ENCODE measurements at regions not wholly inside any gene's neighbourhood (a gene's known extent, or its start where the extent isn't known, plus 50 kb on each side); places are given as distances from the start of the nearest gene placed in this dataset.

GRCh38 chr10:71152043-71152442 lies 60.3 kb upstream of the UNC5B start:
- ATAC-seq (ENCODE audit: low read depth), result no peak
- intact Hi-C loops (cut with micrococcal nuclease), result no loop called here
- Mint-ChIP-seq H3K9me3 (no peaks in the 10 kb centered on the region), H3K4me3 (no peak overlapping the region), H3K4me1 (no peaks in the 10 kb centered on the region), H3K27ac (no peak overlapping the region), H3K27me3 (no peaks in the 10 kb centered on the region), H3K36me3 (ENCODE audit: low read depth) (no peaks in the 10 kb centered on the region)
- no peak for DNase-seq
- no peak for TF ChIP-seq CTCF (IDR thresholded peaks at IDR 0.05)
- POLR2A ChIA-PET, result no interaction called here
- CTCF ChIA-PET, result no interaction called here

DNA sequence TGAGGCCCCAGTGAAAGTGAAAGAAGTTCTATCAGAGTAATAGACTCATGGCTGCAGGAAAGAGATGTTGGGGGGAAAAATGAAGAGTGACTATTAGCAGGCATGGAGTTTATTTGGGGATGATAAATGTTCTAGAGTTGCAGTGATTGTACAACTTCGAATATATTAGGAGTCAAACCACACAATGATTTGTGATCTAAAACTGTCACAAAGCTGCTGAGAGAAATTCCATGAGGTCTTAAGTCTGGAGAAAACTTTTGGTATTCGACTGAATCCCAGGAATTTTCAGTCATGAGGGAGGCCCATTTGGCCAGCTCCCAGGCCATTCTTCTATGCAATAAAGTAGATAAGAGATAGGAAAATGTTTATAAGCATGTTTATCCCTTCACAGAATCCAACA lies 55.9 kb upstream of the UNC5B start:
- Mint-ChIP-seq H3K4me1 (no peaks in the 10 kb centered on the region), H3K36me3 (ENCODE audit: low read depth) (no peaks in the 10 kb centered on the region), H3K9me3 (no peaks in the 10 kb centered on the region), H3K27me3 (no peaks in the 10 kb centered on the region), H3K4me3 (no peak overlapping the region), H3K27ac (no peak overlapping the region)
- ChIA-PET CTCF (no interaction called here), POLR2A (no interaction called here)
- no peak for TF ChIP-seq CTCF (IDR thresholded peaks at IDR 0.05)
- ATAC-seq (ENCODE audit: low read depth), result no peak
- intact Hi-C loops (cut with micrococcal nuclease), result no loop called here
- DNase-seq, result no peak

DNA sequence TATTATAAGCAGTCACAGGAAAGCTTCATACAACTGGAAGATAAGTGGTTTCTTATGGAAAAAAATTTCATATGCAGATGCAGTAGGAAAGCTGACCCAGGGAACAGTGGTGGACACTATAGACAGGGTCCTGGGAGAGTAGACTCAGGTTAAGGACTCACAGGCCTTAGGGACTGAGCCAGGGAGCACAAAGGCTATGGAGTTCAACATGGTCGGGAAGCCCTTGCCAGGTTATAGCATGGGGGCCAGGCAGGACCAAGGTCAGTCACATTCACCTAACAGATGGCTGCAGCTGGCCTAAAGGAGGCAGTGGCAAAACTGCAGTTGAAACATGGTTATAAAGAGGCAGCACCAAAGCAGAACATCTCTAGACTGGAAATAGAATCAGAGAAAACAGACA lies 54.9 kb upstream of the UNC5B start:
- intact Hi-C loops (cut with micrococcal nuclease), result no loop called here
- DNase-seq (no peak), ATAC-seq (ENCODE audit: low read depth) (no peak)
- TF ChIP-seq CTCF (IDR thresholded peaks at IDR 0.05), result no peak
- no peaks in the 10 kb centered on the region for H3K4me1 Mint-ChIP-seq
- CTCF ChIA-PET, result no interaction called here
- no peak overlapping the region for H3K27ac Mint-ChIP-seq
- no peaks in the 10 kb centered on the region for H3K27me3 Mint-ChIP-seq
- H3K36me3 Mint-ChIP-seq (ENCODE audit: low read depth), result no peaks in the 10 kb centered on the region
- no peaks in the 10 kb centered on the region for H3K9me3 Mint-ChIP-seq
- POLR2A ChIA-PET, result no interaction called here
- no peak overlapping the region for H3K4me3 Mint-ChIP-seq

DNA sequence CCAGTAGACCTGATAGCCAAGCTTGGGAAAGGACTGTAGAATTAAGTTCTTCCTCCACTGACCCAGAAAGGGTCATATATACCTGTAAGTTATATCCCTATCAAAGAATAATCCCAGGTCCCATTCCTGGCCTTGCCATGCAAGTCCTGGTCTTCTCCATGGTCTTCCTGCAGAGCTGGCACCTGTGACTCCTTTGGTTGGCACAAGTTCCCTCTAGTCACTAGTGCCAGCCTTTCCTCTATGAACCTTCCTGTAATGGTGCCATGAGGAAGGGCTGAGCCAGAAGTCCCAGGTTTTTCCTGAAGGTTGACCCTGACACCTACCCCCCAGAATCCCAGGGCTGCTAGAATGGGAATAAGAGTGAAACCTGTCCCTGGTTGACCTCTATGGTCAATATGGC lies 54.1 kb upstream of the UNC5B start:
- CTCF ChIA-PET, result no interaction called here
- Mint-ChIP-seq H3K36me3 (ENCODE audit: low read depth) (no peaks in the 10 kb centered on the region), H3K4me1 (no peaks in the 10 kb centered on the region), H3K27me3 (peaks cover 2% of the 10 kb centered on the region), H3K27ac (no peak overlapping the region), H3K4me3 (no peak overlapping the region), H3K9me3 (no peaks in the 10 kb centered on the region)
- DNase-seq, result no peak
- TF ChIP-seq CTCF (IDR thresholded peaks at IDR 0.05), result no peak
- POLR2A ChIA-PET, result no interaction called here
- intact Hi-C loops (cut with micrococcal nuclease), result no loop called here
- no peak for ATAC-seq (ENCODE audit: low read depth)

DNA sequence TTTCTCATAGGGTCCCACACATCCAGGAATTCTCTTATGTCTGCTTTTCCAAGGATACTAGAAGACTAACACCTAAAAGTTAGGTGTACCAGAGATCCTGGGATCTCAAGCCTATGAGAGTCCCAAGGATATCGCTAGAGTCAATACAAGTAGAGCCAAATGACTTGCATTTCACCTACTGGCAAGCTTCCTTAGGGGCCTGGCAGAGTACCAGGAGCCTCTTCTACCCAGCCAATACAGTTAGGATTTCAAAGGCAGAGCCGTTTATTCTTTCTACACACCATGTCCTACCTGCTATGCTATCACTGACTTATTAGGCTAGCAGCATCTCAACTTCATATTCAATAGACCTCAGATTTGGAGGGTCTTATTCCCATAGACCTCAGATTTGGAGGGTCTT lies 53.5 kb upstream of the UNC5B start:
- POLR2A ChIA-PET, result no interaction called here

More for the DNA sequence above, 53.5 kb upstream of the UNC5B start:
- intact Hi-C loops (cut with micrococcal nuclease), result no loop called here
- CTCF ChIA-PET, result no interaction called here
- Mint-ChIP-seq H3K4me1 (no peaks in the 10 kb centered on the region), H3K9me3 (no peaks in the 10 kb centered on the region), H3K4me3 (no peak overlapping the region), H3K27me3 (peaks cover 2% of the 10 kb centered on the region), H3K36me3 (ENCODE audit: low read depth) (no peaks in the 10 kb centered on the region), H3K27ac (no peak overlapping the region)
- TF ChIP-seq CTCF (IDR thresholded peaks at IDR 0.05), result no peak
- no peak for DNase-seq
- no peak for ATAC-seq (ENCODE audit: low read depth)
